H1 (cell line): ENCODE measurements at regions not wholly inside any gene's neighbourhood (a gene's known extent, or its start where the extent isn't known, plus 50 kb on each side); places are given as distances from the start of the nearest gene placed in this dataset.
"Not testable (repeated sequence)": the region's sequence is repeated elsewhere in the genome, so short reads cannot be mapped to it uniquely, and the experiment has no call there.

Experiments used
- CTCF ChIA-PET: fragments of 300-600 bp; sonication (Branson Sonifier 250); formaldehyde crosslinking; loops from one replicate; lab custom pipeline; 2021; ENCODE audit not compliant: partially characterized antibody; lab: Charles Lee
- POLR2A ChIA-PET: fragments of 300-600 bp; sonication (Branson Sonifier 250); formaldehyde crosslinking; loops from one replicate; lab custom pipeline; 2021; ENCODE audit warnings: inconsistent platforms; ENCODE audit not compliant: partially characterized antibody; lab: Charles Lee
- DNase-seq, 2 experiments: peaks; one replicate each; pipeline versions ENCODE4 v3.0.0 to v3.0.0-alpha.2; 2010 to 2022; ENCODE audit warnings: low spot score in 2 of 2, low read depth in 1 of 2, mixed read lengths in 1 of 2
- FAIRE-seq: peaks from 2 replicates; lab custom pipeline; 2011; peaks lifted over from hg19 to GRCh38; lab: Jason Lieb, UNC
- H2AFZ ChIP-seq: 2 replicates; pipeline ENCODE4 v1.8.1; 2012; ENCODE audit warnings: low read length, inconsistent platforms
- H2AK5ac ChIP-seq: 2 replicates; pipeline ENCODE4 v1.6.1; 2013; ENCODE audit warnings: low read depth, low read length
- H2BK120ac ChIP-seq: replicated peaks from 2 replicates; pipeline ENCODE3; 2013; ENCODE audit warnings: low read depth, low read length, inconsistent platforms
- H2BK12ac ChIP-seq: 2 replicates; pipeline ENCODE4 v1.6.1; 2013; ENCODE audit warnings: low read depth, low read length
- H2BK15ac ChIP-seq: 2 replicates; pipeline ENCODE4 v1.6.1; 2013; ENCODE audit warnings: low read length
- H2BK20ac ChIP-seq: 2 replicates; pipeline ENCODE4 v1.6.1; 2013; ENCODE audit warnings: low read length
- H2BK5ac ChIP-seq: 2 replicates; pipeline ENCODE4 v1.6.1; 2013; ENCODE audit warnings: low read depth, low read length
- H3K14ac ChIP-seq: 2 replicates; pipeline ENCODE4 v1.6.1; 2013; ENCODE audit warnings: inconsistent platforms; ENCODE audit not compliant: insufficient read length
- H3K18ac ChIP-seq: 2 replicates; pipeline ENCODE4 v1.6.1; 2013; ENCODE audit warnings: low read length; ENCODE audit errors: extremely low read depth
- H3K23ac ChIP-seq: 2 replicates; pipeline ENCODE4 v1.6.1; 2013; ENCODE audit warnings: inconsistent platforms; ENCODE audit not compliant: insufficient read length
- H3K23me2 ChIP-seq: 2 replicates; pipeline ENCODE4 v1.6.1; 2013; ENCODE audit warnings: low read depth, low read length
- H3K27ac ChIP-seq: 2 replicates; pipeline ENCODE4 v1.6.1; 2011; ENCODE audit warnings: low read depth, low read length, inconsistent platforms
- H3K27me3 ChIP-seq, 4 experiments: replicated peaks in 1 of 4; 1 replicate in 1 of 4; 2 replicates in 3 of 4; pipeline versions ENCODE4 v1.6.1 to v1.8.1; 2011 to 2013; ENCODE audit warnings: low read length in 3 of 4, mild to moderate bottlenecking in 3 of 4, inconsistent platforms in 2 of 4, mixed read lengths in 2 of 4, moderate library complexity in 1 of 4; ENCODE audit not compliant: control insufficient read depth in 3 of 4, insufficient read depth in 3 of 4; ENCODE audit errors: extremely low read depth in 1 of 4
- H3K36me3 ChIP-seq, 4 experiments: 2 replicates each; pipeline versions ENCODE4 v1.6.1 to v1.8.1; 2011 to 2013; ENCODE audit warnings: mild to moderate bottlenecking in 4 of 4, low read length in 3 of 4, moderate library complexity in 2 of 4, control low read depth in 1 of 4, inconsistent platforms in 1 of 4; ENCODE audit not compliant: insufficient read depth in 4 of 4, control insufficient read depth in 2 of 4
- H3K4ac ChIP-seq: replicated peaks from 2 replicates; pipeline ENCODE3; 2013; ENCODE audit warnings: low read length, low read depth, mixed read lengths, inconsistent platforms; ENCODE audit not compliant: insufficient read length
- H3K4me1 ChIP-seq, 4 experiments: replicated peaks in 1 of 4; 1 replicate in 1 of 4; 2 replicates in 3 of 4; pipeline versions ENCODE4 v1.6.1 to v1.8.1; 2011 to 2013; ENCODE audit warnings: low read length in 3 of 4, inconsistent platforms in 2 of 4, mixed read lengths in 1 of 4; ENCODE audit not compliant: insufficient read depth in 4 of 4, control insufficient read depth in 3 of 4
- H3K4me2 ChIP-seq, 2 experiments: 2 replicates each; pipeline versions ENCODE4 v1.6.1 to v1.8.1; 2011 to 2013; ENCODE audit warnings: low read depth in 2 of 2, low read length in 2 of 2, control low read depth in 1 of 2, inconsistent platforms in 1 of 2, mild to moderate bottlenecking in 1 of 2; ENCODE audit not compliant: insufficient read depth in 1 of 2
- H3K4me3 ChIP-seq, 4 experiments: fragments of 200-600, 300-600 bp in 1 of 4; sonication (generic), shearing (Covaris generic), sonication (Bioruptor Twin) in 1 of 4; 2 replicates each; pipeline versions ENCODE4 v1.5.1 to v1.8.1; 2011 to 2016; ENCODE audit warnings: low read length in 4 of 4, low read depth in 3 of 4, control low read depth in 2 of 4, inconsistent platforms in 2 of 4, mild to moderate bottlenecking in 2 of 4, mixed read lengths in 1 of 4, moderate library complexity in 1 of 4; ENCODE audit not compliant: insufficient read depth in 2 of 4; ENCODE audit errors: extremely low read depth in 1 of 4
- H3K56ac ChIP-seq: replicated peaks from 2 replicates; pipeline ENCODE3; 2013; ENCODE audit warnings: low read depth, mild to moderate bottlenecking, mixed read lengths, low read length, inconsistent platforms; ENCODE audit not compliant: insufficient read length
- H3K79me1 ChIP-seq: 2 replicates; pipeline ENCODE4 v1.6.1; 2013; ENCODE audit warnings: low read depth, low read length, control low read depth
- H3K79me2 ChIP-seq, 2 experiments: 2 replicates each; pipeline versions ENCODE4 v1.6.1 to v1.8.1; 2012 to 2013; ENCODE audit warnings: low read length in 2 of 2, mild to moderate bottlenecking in 2 of 2, inconsistent platforms in 1 of 2; ENCODE audit not compliant: insufficient read depth in 2 of 2, control insufficient read depth in 1 of 2
- H3K9ac ChIP-seq, 4 experiments: replicated peaks in 1 of 4; 1 replicate in 1 of 4; 2 replicates in 3 of 4; pipeline versions ENCODE4 v1.6.1 to v1.8.1; 2011 to 2013; ENCODE audit warnings: low read depth in 3 of 4, low read length in 3 of 4, control low read depth in 2 of 4, mild to moderate bottlenecking in 2 of 4, moderate library complexity in 2 of 4, inconsistent platforms in 1 of 4; ENCODE audit errors: extremely low read depth in 1 of 4
- H3K9me3 ChIP-seq, 2 experiments: 2 replicates each; pipeline versions ENCODE4 v1.6.1 to v1.8.1; 2012 to 2013; ENCODE audit warnings: mild to moderate bottlenecking in 2 of 2, moderate library complexity in 2 of 2, control low read depth in 1 of 2, inconsistent platforms in 1 of 2, low read depth in 1 of 2, low read length in 1 of 2, mixed read lengths in 1 of 2; ENCODE audit not compliant: insufficient read depth in 2 of 2
- H4K20me1 ChIP-seq, 2 experiments: replicated peaks in 1 of 2; 2 replicates each; pipeline versions ENCODE3 to v1.8.1; 2011 to 2013; ENCODE audit warnings: inconsistent platforms in 2 of 2, low read length in 2 of 2, mild to moderate bottlenecking in 1 of 2; ENCODE audit not compliant: insufficient read depth in 2 of 2, control insufficient read depth in 1 of 2
- H4K5ac ChIP-seq: 2 replicates; pipeline ENCODE4 v1.6.1; 2013; ENCODE audit warnings: low read length, low read depth, mixed read lengths, inconsistent platforms; ENCODE audit not compliant: insufficient read length
- H4K8ac ChIP-seq: 2 replicates; pipeline ENCODE4 v1.8.0; 2013; ENCODE audit warnings: mild to moderate bottlenecking, moderate library complexity, low read length, inconsistent platforms; ENCODE audit not compliant: insufficient read depth; ENCODE audit errors: extremely low read depth
- H4K91ac ChIP-seq: replicated peaks from 2 replicates; pipeline ENCODE3; 2013; ENCODE audit warnings: low read length, mixed read lengths, inconsistent platforms; ENCODE audit not compliant: insufficient read length
- WGBS, 2 experiments: shearing (Covaris generic) in 1 of 2; methylation state at CpG; one replicate each; pipeline versions ENCODE4 v1.1.6 to v1.1.7; 2013 to 2015; ENCODE audit warnings: low lambda C conversion rate in 2 of 2, mixed read lengths in 2 of 2, inconsistent platforms in 1 of 2, low coverage in 1 of 2, missing lambda C conversion rate in 1 of 2; ENCODE audit not compliant: insufficient replicate concordance in 2 of 2, insufficient coverage in 1 of 2, insufficient read length in 1 of 2; ENCODE audit errors: extremely low coverage in 1 of 2, missing lambda C conversion rate in 1 of 2; 5-methylcytosine and 5-hydroxymethylcytosine counted together

DNA sequence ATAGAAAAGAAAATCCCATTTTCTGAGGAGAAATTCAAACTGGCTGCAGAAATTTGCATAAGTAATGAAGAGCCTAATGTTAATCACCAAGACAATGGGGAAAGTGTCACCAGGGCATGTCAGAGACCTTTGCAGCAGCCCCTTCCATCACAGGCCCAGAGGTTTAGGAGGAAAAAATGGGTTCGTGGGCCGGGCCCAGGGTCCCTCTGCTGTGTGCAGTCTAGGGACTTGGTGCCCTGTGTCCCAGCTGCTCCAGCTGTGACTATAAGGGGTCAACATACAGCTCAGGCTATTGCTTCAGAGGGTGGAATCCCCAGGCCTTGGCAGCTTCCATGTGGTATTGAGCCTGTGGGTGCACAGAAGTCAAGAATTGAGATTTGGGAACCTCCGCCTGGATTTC is 103.6 kb upstream of the FAM47C start:
- H3K9me3 ChIP-seq, FAIRE-seq, H2BK120ac ChIP-seq, H3K23ac ChIP-seq, H3K27ac ChIP-seq, H3K18ac ChIP-seq, H3K14ac ChIP-seq, CTCF ChIA-PET, H4K91ac ChIP-seq, H2AFZ ChIP-seq, H2AK5ac ChIP-seq, H3K27me3 ChIP-seq, H2BK20ac ChIP-seq, H4K8ac ChIP-seq, H3K4me1 ChIP-seq, H4K20me1 ChIP-seq, H2BK15ac ChIP-seq, H3K9ac ChIP-seq, H3K79me1 ChIP-seq, H3K56ac ChIP-seq, H3K36me3 ChIP-seq, H3K4ac ChIP-seq, POLR2A ChIA-PET, H3K4me3 ChIP-seq, H2BK12ac ChIP-seq, H4K5ac ChIP-seq, DNase-seq, H2BK5ac ChIP-seq, H3K23me2 ChIP-seq, H3K4me2 ChIP-seq, H3K79me2 ChIP-seq: not testable (repeated sequence)
- no CpG with 5 or more reads among the region's 3 CpGs for WGBS, 2 experiments
